ENCODE measurements at regions not wholly inside any gene's neighbourhood (a gene's known extent, or its start where the extent isn't known, plus 50 kb on each side); places are given as distances from the start of the nearest gene placed in this dataset.
"Not testable (repeated sequence)": the region's sequence is repeated elsewhere in the genome, so short reads cannot be mapped to it uniquely, and the experiment has no call there.

DNA sequence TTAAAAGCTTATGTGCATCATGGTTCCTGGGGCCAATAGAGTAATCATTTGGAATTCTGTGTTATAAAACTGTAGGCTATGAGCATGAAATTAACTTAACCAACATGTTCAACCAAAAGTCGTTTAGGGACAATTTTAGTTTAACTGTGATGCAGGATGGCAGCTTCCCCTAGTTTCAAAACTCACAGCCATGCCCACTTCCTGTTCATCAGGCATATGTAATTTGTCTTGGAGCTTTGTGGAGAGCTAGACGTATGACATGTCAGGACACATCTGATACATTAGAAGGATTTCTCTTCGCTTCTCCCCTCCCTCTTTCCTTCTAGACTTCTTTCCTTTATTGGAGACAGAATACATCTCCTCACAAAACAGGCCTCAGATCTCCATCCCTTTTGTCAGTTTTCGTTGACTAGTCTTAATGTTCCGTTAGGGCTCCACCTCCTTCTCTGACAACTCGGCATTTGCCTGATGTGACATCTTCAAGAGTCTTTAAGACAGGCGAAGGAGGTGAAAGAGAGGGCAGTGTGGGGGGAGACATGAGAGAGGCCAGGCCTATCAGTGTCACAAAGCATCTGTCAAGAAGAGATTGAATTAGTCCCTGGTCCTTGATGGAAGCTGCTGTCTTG lies 176.0 kb downstream of the MSX2 start:
- H3K27ac Mint-ChIP-seq = no peak overlapping the region

GRCh38 chr5:174897281-174897950 lies 173.0 kb downstream of the MSX2 start:
- Mint-ChIP-seq H3K4me1 (ENCODE audit: low read depth) (peaks cover 3% of the 10 kb centered on the region), H3K9me3 (ENCODE audit: low read depth) (no peaks in the 10 kb centered on the region), H3K27me3 (no peaks in the 10 kb centered on the region), H3K4me3 (ENCODE audit: low read depth) (no peak overlapping the region), H3K36me3 (ENCODE audit: insufficient read depth) (no peaks in the 10 kb centered on the region), H3K27ac (no peak overlapping the region)
- DNase-seq (ENCODE audit: low spot score, unreplicated experiment) = no peak
- no peak for TF ChIP-seq CTCF (IDR thresholded peaks at IDR 0.05; ENCODE audit: unreplicated experiment)

More for the DNA sequence above, 176.0 kb downstream of the MSX2 start:
- H3K27me3 Mint-ChIP-seq = peaks cover 3% of the 10 kb centered on the region
- H3K4me1 Mint-ChIP-seq (ENCODE audit: low read depth) = peaks cover 3% of the 10 kb centered on the region
- H3K9me3 Mint-ChIP-seq (ENCODE audit: low read depth) = no peaks in the 10 kb centered on the region
- no peak for TF ChIP-seq CTCF (IDR thresholded peaks at IDR 0.05; ENCODE audit: unreplicated experiment)
- DNase-seq (ENCODE audit: low spot score, unreplicated experiment) = no peak
- no peaks in the 10 kb centered on the region for H3K36me3 Mint-ChIP-seq (ENCODE audit: insufficient read depth)
- H3K4me3 Mint-ChIP-seq (ENCODE audit: low read depth) = no peak overlapping the region

GRCh38 chr5:174895360-174895759 lies 171.0 kb downstream of the MSX2 start:
- no peaks in the 10 kb centered on the region for H3K36me3 Mint-ChIP-seq (ENCODE audit: insufficient read depth)
- H3K27ac Mint-ChIP-seq = no peak overlapping the region
- TF ChIP-seq CTCF (IDR thresholded peaks at IDR 0.05; ENCODE audit: unreplicated experiment) = no peak
- peaks cover 6% of the 10 kb centered on the region for H3K9me3 Mint-ChIP-seq (ENCODE audit: low read depth)
- DNase-seq (ENCODE audit: low spot score, unreplicated experiment) = no peak
- H3K27me3 Mint-ChIP-seq = no peaks in the 10 kb centered on the region
- peaks cover 3% of the 10 kb centered on the region for H3K4me1 Mint-ChIP-seq (ENCODE audit: low read depth)
- no peak overlapping the region for H3K4me3 Mint-ChIP-seq (ENCODE audit: low read depth)

DNA sequence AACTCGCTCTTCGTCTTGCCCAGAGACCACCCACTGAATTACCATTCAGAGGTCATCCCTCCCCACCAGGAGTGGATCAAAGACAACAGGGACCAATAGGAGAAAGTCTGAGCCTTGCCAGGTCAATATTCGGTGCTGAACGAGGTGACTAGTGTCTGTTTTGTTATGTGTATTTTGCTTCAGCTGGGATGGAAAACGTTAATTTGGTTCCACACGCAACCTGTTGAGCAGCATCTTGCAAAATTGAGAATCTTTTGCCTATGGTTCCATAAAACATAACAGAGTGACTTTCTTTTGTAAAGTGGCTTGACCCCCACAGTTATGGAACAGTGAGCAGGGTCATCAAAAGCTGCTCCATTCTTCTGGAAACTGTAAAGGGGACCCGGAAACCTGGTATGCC lies 168.4 kb downstream of the MSX2 start:
- no peaks in the 10 kb centered on the region for H3K36me3 Mint-ChIP-seq (ENCODE audit: insufficient read depth)
- no peak overlapping the region for H3K4me3 Mint-ChIP-seq (ENCODE audit: low read depth)
- peaks cover 6% of the 10 kb centered on the region for H3K9me3 Mint-ChIP-seq (ENCODE audit: low read depth)
- no peak overlapping the region for H3K27ac Mint-ChIP-seq
- no peak for TF ChIP-seq CTCF (IDR thresholded peaks at IDR 0.05; ENCODE audit: unreplicated experiment)
- DNase-seq (ENCODE audit: low spot score, unreplicated experiment) = no peak
- H3K27me3 Mint-ChIP-seq = no peaks in the 10 kb centered on the region
- H3K4me1 Mint-ChIP-seq (ENCODE audit: low read depth) = peaks cover 6% of the 10 kb centered on the region

DNA sequence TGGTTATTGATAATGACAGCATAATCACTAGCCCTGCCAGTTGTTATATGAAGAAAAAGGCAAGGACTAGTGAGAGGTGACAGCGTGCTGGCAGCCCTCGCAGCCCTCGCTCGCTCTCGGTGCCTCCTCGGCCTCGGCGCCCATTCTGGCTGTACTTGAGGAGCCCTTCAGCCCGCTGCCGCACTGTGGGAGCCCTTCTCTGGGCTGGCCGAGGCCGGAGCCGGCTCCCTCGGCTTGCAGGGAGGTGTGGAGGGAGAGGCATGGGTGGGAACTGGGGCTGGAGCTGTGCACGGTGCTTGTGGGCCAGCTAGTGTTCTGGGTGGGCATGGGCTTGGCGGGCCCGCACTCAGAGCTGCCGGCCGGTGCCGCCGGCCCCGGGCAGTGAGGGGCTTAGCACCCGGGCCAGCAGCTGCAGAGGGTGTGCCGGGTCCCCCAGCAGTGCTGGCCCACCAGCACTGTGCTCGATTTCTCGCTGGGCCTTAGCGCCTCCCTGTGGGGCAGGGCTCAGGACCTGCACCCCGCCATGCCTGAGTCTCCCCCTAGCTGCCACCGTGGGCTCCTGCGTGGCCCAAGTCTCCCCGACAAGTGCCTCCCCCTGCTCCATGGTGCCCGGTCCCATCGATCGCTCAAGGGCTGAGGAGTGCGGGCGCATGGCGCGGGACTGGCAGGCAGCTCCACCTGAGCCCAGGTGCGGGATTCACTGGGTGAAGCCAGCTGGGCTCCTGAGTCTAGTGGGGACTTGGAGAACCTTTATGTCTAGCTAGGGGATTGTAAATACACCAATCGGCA lies 156.2 kb downstream of the MSX2 start:
- H3K27ac Mint-ChIP-seq; H3K27me3 Mint-ChIP-seq; H3K4me1 Mint-ChIP-seq (ENCODE audit: low read depth); DNase-seq (ENCODE audit: low spot score, unreplicated experiment); H3K36me3 Mint-ChIP-seq (ENCODE audit: insufficient read depth); H3K4me3 Mint-ChIP-seq (ENCODE audit: low read depth): not testable (repeated sequence)
- peaks cover 11% of the 10 kb centered on the region for H3K9me3 Mint-ChIP-seq (ENCODE audit: low read depth)
